IPS-18a (cell line): ENCODE measurements at regions not wholly inside any gene's neighbourhood (a gene's known extent, or its start where the extent isn't known, plus 50 kb on each side); places are given as distances from the start of the nearest gene placed in this dataset.
"Not testable (repeated sequence)": the region's sequence is repeated elsewhere in the genome, so short reads cannot be mapped to it uniquely, and the experiment has no call there.

ENCODE experiments used
- H3K27ac ChIP-seq: one replicate; pipeline ENCODE4 v1.5.1; 2013; ENCODE audit warnings: low read length
- H3K27me3 ChIP-seq: one replicate; pipeline ENCODE4 v1.6.1; 2013; ENCODE audit warnings: mild to moderate bottlenecking, low read length; ENCODE audit not compliant: control insufficient read depth, insufficient read depth
- H3K36me3 ChIP-seq: one replicate; pipeline ENCODE4 v1.6.1; 2013; ENCODE audit warnings: low read depth, low read length; ENCODE audit not compliant: control insufficient read depth
- H3K4me1 ChIP-seq: one replicate; pipeline ENCODE4 v1.6.1; 2013; ENCODE audit warnings: low read depth, low read length; ENCODE audit not compliant: control insufficient read depth
- H3K4me3 ChIP-seq: one replicate; pipeline ENCODE4 v1.5.1; 2013; ENCODE audit warnings: low read length
- H3K9ac ChIP-seq: one replicate; pipeline ENCODE4 v1.6.1; 2013; ENCODE audit warnings: mild to moderate bottlenecking, low read length, moderate library complexity
- H3K9me3 ChIP-seq: one replicate; pipeline ENCODE4 v1.6.1; 2013; ENCODE audit warnings: low read depth, low read length; ENCODE audit not compliant: control insufficient read depth

GRCh38 chr5:28799035-28799434 is 1760.6 kb upstream of the CDH9 start:
- not testable (repeated sequence) for H3K27me3 ChIP-seq, H3K9me3 ChIP-seq, H3K9ac ChIP-seq, H3K27ac ChIP-seq, H3K36me3 ChIP-seq, H3K4me1 ChIP-seq, H3K4me3 ChIP-seq

- Histone ChIP-seq H3K27me3 (no peaks in the 10 kb centered on the region), H3K36me3 (no peaks in the 10 kb centered on the region), H3K9ac (no peak overlapping the region), H3K27ac (no peak overlapping the region), H3K4me3 (no peak overlapping the region), H3K4me1 (no peaks in the 10 kb centered on the region), H3K9me3 (no peaks in the 10 kb centered on the region)
These were observed 1750.6 kb upstream of the CDH9 start for GRCh38 chr5:28788954-28789353.

- H3K27ac ChIP-seq = no peak overlapping the region
- H3K9ac ChIP-seq = no peak overlapping the region
- H3K9me3 ChIP-seq = no peaks in the 10 kb centered on the region
- no peak overlapping the region for H3K4me3 ChIP-seq
- H3K4me1 ChIP-seq = no peaks in the 10 kb centered on the region
- no peaks in the 10 kb centered on the region for H3K36me3 ChIP-seq
- no peaks in the 10 kb centered on the region for H3K27me3 ChIP-seq
These were observed 1741.8 kb upstream of the CDH9 start for GRCh38 chr5:28780083-28780692.

DNA sequence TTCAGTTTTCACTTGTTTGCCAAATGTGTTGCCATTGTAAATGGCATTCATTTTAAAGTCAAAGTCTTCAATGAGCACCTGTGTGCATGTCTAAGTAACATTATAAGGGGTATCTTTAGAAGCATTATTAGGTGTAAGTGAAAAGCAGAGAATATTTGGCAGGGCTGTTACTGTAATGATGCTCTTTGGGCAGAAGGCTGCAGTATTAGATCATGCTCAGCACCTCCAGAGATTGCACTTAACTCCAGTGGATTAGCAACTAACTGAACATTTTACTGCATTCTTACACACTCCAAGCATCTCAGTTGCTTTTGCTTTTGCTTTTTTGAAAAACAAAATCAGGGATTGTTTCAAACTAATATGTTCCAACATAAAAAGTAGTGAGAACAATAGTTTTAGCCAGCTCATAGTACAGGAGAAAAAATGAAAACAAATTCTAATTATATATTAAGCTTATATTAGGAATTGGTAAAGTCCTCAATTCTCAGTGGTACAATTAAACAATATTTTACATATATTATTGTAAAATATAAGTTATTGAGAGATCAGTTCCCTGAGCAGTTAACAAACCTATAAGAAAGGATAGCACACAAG is 1740.9 kb upstream of the CDH9 start:
- Histone ChIP-seq H3K9ac (no peak overlapping the region), H3K27ac (no peak overlapping the region), H3K36me3 (no peaks in the 10 kb centered on the region), H3K27me3 (no peaks in the 10 kb centered on the region), H3K4me1 (no peaks in the 10 kb centered on the region), H3K9me3 (no peaks in the 10 kb centered on the region), H3K4me3 (no peak overlapping the region)

- Histone ChIP-seq H3K27me3 (no peaks in the 10 kb centered on the region), H3K9me3 (no peaks in the 10 kb centered on the region), H3K4me3 (no peak overlapping the region), H3K4me1 (no peaks in the 10 kb centered on the region), H3K27ac (no peak overlapping the region), H3K36me3 (no peaks in the 10 kb centered on the region), H3K9ac (no peak overlapping the region)
These were observed 1731.9 kb upstream of the CDH9 start for GRCh38 chr5:28770307-28770706.

DNA sequence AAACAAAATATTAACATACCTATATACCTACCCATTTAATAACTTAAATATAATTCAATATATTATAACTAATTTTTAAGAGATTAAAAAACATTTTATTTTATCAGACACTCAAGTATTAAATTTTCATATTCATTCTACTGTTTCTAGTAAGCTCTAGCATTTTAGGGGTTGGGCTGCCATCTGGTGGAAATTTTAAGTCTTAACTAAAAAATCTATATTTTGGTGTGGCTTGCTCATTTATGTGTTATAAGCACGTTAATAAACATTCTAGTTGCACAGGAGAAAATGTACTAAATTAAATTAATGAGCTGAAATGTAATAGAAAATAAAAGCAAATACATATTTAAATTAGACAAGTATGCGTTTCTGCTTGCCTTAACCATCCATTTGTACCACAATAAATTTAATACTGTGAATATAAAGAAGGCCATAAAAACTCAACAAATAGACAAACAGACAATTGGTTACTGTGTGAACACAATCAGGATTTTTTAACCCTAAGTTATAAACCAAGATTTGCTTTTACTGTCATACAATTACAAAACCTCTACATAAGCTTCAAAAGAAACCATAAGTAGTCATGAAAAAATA is 1728.3 kb upstream of the CDH9 start:
- Histone ChIP-seq H3K4me3 (no peak overlapping the region), H3K27me3 (no peaks in the 10 kb centered on the region), H3K36me3 (no peaks in the 10 kb centered on the region), H3K4me1 (peaks cover 5% of the 10 kb centered on the region), H3K9me3 (no peaks in the 10 kb centered on the region), H3K27ac (no peak overlapping the region), H3K9ac (no peak overlapping the region)

DNA sequence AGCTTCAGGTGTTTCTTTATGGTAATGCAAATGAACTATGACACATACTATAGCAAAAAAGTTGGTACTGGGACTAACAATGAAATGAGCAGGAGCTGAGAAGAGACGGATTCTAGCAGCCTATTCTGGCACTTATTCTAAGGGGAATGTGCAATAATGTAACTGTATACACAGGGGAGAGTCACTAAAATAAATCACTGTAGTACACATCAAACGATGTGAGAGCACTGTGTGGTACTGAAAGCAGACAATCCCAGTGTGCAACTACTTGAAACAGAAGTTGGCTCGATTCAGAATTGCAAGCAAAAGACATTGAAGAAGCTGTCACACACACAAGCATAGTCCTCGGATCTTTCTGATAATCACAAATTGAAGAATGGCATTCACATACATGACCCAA is 1713.0 kb upstream of the CDH9 start:
- H3K4me3 ChIP-seq = no peak overlapping the region
- no peak overlapping the region for H3K27ac ChIP-seq
- no peak overlapping the region for H3K9ac ChIP-seq
- no peaks in the 10 kb centered on the region for H3K36me3 ChIP-seq
- no peaks in the 10 kb centered on the region for H3K27me3 ChIP-seq
- no peaks in the 10 kb centered on the region for H3K4me1 ChIP-seq
- H3K9me3 ChIP-seq = no peaks in the 10 kb centered on the region

DNA sequence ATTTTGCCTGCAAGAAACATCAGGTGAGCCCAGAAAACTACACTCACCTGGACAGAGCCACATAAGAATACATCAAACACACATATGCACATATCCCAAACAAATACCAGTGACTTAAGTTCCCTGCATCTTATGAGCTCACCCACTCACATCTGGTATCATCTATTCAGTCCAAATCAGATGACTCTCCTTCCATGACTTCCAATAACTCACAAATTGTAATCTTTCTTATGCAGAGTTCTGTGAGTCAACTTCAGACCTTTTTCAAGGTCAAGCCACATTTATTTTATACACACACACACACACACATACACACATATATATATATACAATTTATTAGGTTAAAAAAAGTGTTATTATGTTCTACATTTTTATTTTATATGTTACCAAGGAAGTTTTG is 1711.9 kb upstream of the CDH9 start:
- Histone ChIP-seq H3K27ac (no peak overlapping the region), H3K9me3 (no peaks in the 10 kb centered on the region), H3K27me3 (no peaks in the 10 kb centered on the region), H3K9ac (no peak overlapping the region), H3K4me3 (no peak overlapping the region), H3K4me1 (no peaks in the 10 kb centered on the region), H3K36me3 (no peaks in the 10 kb centered on the region)

DNA sequence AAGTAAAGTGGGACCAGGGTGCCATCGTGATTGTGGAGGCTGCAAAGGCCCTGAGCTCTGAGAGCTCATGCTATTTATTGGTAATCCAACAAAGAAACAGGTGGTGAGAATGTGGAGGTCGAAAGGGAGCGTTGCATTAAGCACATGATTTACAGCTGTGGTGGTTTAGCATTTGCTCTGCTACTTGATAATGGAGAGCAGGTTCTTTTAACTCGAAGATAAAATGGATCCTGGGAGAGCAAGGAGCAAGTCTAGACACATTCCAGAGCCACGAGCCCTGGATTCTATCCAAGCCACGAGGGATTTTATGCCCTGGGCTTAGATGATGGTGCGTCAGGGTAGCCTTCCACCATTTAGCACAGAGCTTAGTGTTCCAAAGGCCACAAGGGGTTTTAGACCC is 1710.1 kb upstream of the CDH9 start:
- H3K36me3 ChIP-seq = no peaks in the 10 kb centered on the region
- no peak overlapping the region for H3K9ac ChIP-seq
- H3K4me1 ChIP-seq = no peaks in the 10 kb centered on the region
- H3K4me3 ChIP-seq = no peak overlapping the region
- no peak overlapping the region for H3K27ac ChIP-seq
- no peaks in the 10 kb centered on the region for H3K9me3 ChIP-seq
- no peaks in the 10 kb centered on the region for H3K27me3 ChIP-seq

- H3K9ac ChIP-seq = no peak overlapping the region
- no peaks in the 10 kb centered on the region for H3K27me3 ChIP-seq
- no peaks in the 10 kb centered on the region for H3K9me3 ChIP-seq
- no peaks in the 10 kb centered on the region for H3K36me3 ChIP-seq
- H3K4me1 ChIP-seq = no peaks in the 10 kb centered on the region
- H3K4me3 ChIP-seq = no peak overlapping the region
- no peak overlapping the region for H3K27ac ChIP-seq
These were observed 1705.3 kb upstream of the CDH9 start for GRCh38 chr5:28743716-28744110.

- Histone ChIP-seq H3K4me1 (no peaks in the 10 kb centered on the region), H3K9ac (no peak overlapping the region), H3K9me3 (no peaks in the 10 kb centered on the region), H3K27me3 (no peaks in the 10 kb centered on the region), H3K27ac (no peak overlapping the region), H3K4me3 (no peak overlapping the region), H3K36me3 (no peaks in the 10 kb centered on the region)
These were observed 1704.8 kb upstream of the CDH9 start for GRCh38 chr5:28743025-28743715.

GRCh38 chr5:28737682-28738081 is 1699.3 kb upstream of the CDH9 start:
- Histone ChIP-seq H3K9ac (no peak overlapping the region), H3K9me3 (no peaks in the 10 kb centered on the region), H3K36me3 (no peaks in the 10 kb centered on the region), H3K27ac (no peak overlapping the region), H3K4me3 (no peak overlapping the region), H3K4me1 (peaks cover 5% of the 10 kb centered on the region), H3K27me3 (no peaks in the 10 kb centered on the region)
